Endothelial cell of umbilical vein (primary cell): ENCODE measurements at regions not wholly inside any gene's neighbourhood (a gene's known extent, or its start where the extent isn't known, plus 50 kb on each side); places are given as distances from the start of the nearest gene placed in this dataset.

ENCODE experiments used
- BruUV-seq: library from RNA; stranded (reverse); fragments of 400-500 nt; replicated peaks from 2 replicates; lab custom pipeline; 2021; lab: Mats Ljungman, UMichigan
- CTCF ChIA-PET: fragments of 300-600, 350-600 bp; sonication (Branson Sonifier 250); formaldehyde crosslinking; loops from one replicate; lab custom pipeline; 2021; ENCODE audit warnings: antibody characterized with exemption, inconsistent platforms; lab: Charles Lee
- POLR2A ChIA-PET: fragments of 300-600, 350-600 bp; sonication (Branson Sonifier 250); formaldehyde crosslinking; loops from one replicate; lab custom pipeline; 2021; ENCODE audit warnings: antibody characterized with exemption, inconsistent platforms; lab: Charles Lee
- DNase-seq: peaks from one replicate; pipeline ENCODE4 v3.0.0-alpha.2; 2011; ENCODE audit warnings: low read depth, low spot score
- FAIRE-seq: peaks from 2 replicates; lab custom pipeline; 2011; peaks lifted over from hg19 to GRCh38; lab: Jason Lieb, UNC
- H2AFZ ChIP-seq: 2 replicates; pipeline ENCODE4 v1.6.0; 2012; ENCODE audit warnings: low read depth, low read length, control low read depth, inconsistent platforms
- H3K27ac ChIP-seq: 2 replicates; pipeline ENCODE4 v1.5.1; 2011; ENCODE audit warnings: low read depth, mild to moderate bottlenecking, control low read depth, low read length, moderate library complexity; ENCODE audit not compliant: insufficient read depth
- H3K27me3 ChIP-seq, 2 experiments: 2 replicates each; pipeline versions ENCODE4 v1.6.0 to v1.6.1; 2011; ENCODE audit warnings: low read length in 2 of 2, mixed read lengths in 1 of 2; ENCODE audit not compliant: control insufficient read depth in 2 of 2, insufficient read depth in 2 of 2
- H3K36me3 ChIP-seq, 2 experiments: 2 replicates in 1 of 2; 3 replicates in 1 of 2; pipeline ENCODE4 v1.5.1; 2011; ENCODE audit warnings: low read length in 2 of 2, mild to moderate bottlenecking in 1 of 2, moderate library complexity in 1 of 2; ENCODE audit not compliant: control insufficient read depth in 2 of 2, insufficient read depth in 2 of 2; ENCODE audit errors: extremely low read depth in 1 of 2
- H3K4me1 ChIP-seq: 3 replicates; pipeline ENCODE4 v1.5.1; 2011; ENCODE audit warnings: mild to moderate bottlenecking, low read length; ENCODE audit not compliant: control insufficient read depth, insufficient read depth; ENCODE audit errors: extremely low read depth
- H3K4me2 ChIP-seq: 2 replicates; pipeline ENCODE4 v1.6.1; 2011; ENCODE audit warnings: low read length, control low read depth, mixed read lengths; ENCODE audit not compliant: insufficient read depth
- H3K4me3 ChIP-seq, 3 experiments: fragments of 200-600 bp in 1 of 3; sonication (generic), shearing (Covaris generic) in 1 of 3; replicated peaks in 1 of 3; 2 replicates each; pipeline ENCODE4 v1.5.1; 2011 to 2016; ENCODE audit warnings: control low read depth in 3 of 3, low read length in 3 of 3, mild to moderate bottlenecking in 2 of 3, inconsistent platforms in 1 of 3, low read depth in 1 of 3, moderate library complexity in 1 of 3; ENCODE audit not compliant: insufficient read depth in 1 of 3
- H3K79me2 ChIP-seq: 2 replicates; pipeline ENCODE4 v1.6.0; 2012; ENCODE audit warnings: low read length, inconsistent platforms; ENCODE audit not compliant: control insufficient read depth, insufficient read depth
- H3K9ac ChIP-seq: replicated peaks from 2 replicates; pipeline ENCODE3; 2011; ENCODE audit warnings: low read length, control low read depth; ENCODE audit not compliant: insufficient read depth; ENCODE audit errors: extremely low read depth
- H3K9me1 ChIP-seq: replicated peaks from 3 replicates; pipeline ENCODE4 v1.6.0; 2011; ENCODE audit warnings: mild to moderate bottlenecking, low read length; ENCODE audit not compliant: control insufficient read depth, insufficient read depth; ENCODE audit errors: extremely low read depth
- H3K9me3 ChIP-seq: replicated peaks from 2 replicates; pipeline ENCODE4 v1.5.1; 2012; ENCODE audit warnings: low read length, inconsistent platforms; ENCODE audit not compliant: control insufficient read depth, insufficient read depth
- H4K20me1 ChIP-seq: replicated peaks from 2 replicates; pipeline ENCODE3; 2011; ENCODE audit warnings: mild to moderate bottlenecking, low read length; ENCODE audit not compliant: control insufficient read depth, insufficient read depth; ENCODE audit errors: extremely low read depth
- CTCF ChIP-seq, 2 donors: IDR thresholded peaks; 1 replicate in 1 of 2; 2 replicates in 1 of 2; pipeline ENCODE4 v1.5.1; 2011; ENCODE audit warnings: low read length in 2 of 2, mild to moderate bottlenecking in 2 of 2, moderate library complexity in 2 of 2, control low read depth in 1 of 2, inconsistent platforms in 1 of 2, low read depth in 1 of 2; ENCODE audit not compliant: insufficient read depth in 1 of 2; ENCODE audit errors: extremely low read depth in 1 of 2
- EZH2 ChIP-seq: IDR thresholded peaks from 2 replicates; pipeline ENCODE4 v1.6.1; 2012; ENCODE audit warnings: borderline replicate concordance, low read depth, mild to moderate bottlenecking, moderate library complexity, low read length, inconsistent platforms; ENCODE audit not compliant: severe bottlenecking
- FOS ChIP-seq: IDR thresholded peaks from 2 replicates; pipeline ENCODE4 v1.6.1; 2011; ENCODE audit warnings: mild to moderate bottlenecking, low read length, moderate library complexity, borderline replicate concordance; ENCODE audit not compliant: insufficient read depth
- GATA2 ChIP-seq: IDR thresholded peaks from 2 replicates; pipeline ENCODE4 v1.7.0; 2011; ENCODE audit warnings: low read depth, mild to moderate bottlenecking, moderate library complexity, mixed read lengths, low read length; ENCODE audit not compliant: insufficient read length, insufficient read depth
- JUN ChIP-seq: IDR thresholded peaks from 2 replicates; pipeline ENCODE4 v1.6.1; 2011; ENCODE audit warnings: borderline replicate concordance, low read depth; ENCODE audit not compliant: insufficient read length, insufficient read depth
- MAX ChIP-seq: IDR thresholded peaks from 2 replicates; pipeline ENCODE4 v1.6.1; 2011; ENCODE audit not compliant: insufficient read depth, insufficient read length
- MYC ChIP-seq: IDR thresholded peaks from one replicate; pipeline ENCODE4 v1.6.1; 2011; ENCODE audit warnings: mild to moderate bottlenecking, low read depth, low read length
- POLR2A ChIP-seq: IDR thresholded peaks from 2 replicates; pipeline ENCODE4 v1.6.1; 2012; ENCODE audit warnings: low read depth, mild to moderate bottlenecking, control low read depth, low read length
- POLR2AphosphoS5 ChIP-seq: IDR thresholded peaks from 2 replicates; pipeline ENCODE4 v1.6.1; 2012; ENCODE audit warnings: low read depth, mild to moderate bottlenecking, control low read depth, low read length, moderate library complexity; ENCODE audit not compliant: insufficient read depth
- dilution Hi-C: fragments of 300-500 bp; cut with MboI; formaldehyde crosslinking; loops from one replicate; pipeline ENCODE4 v1.15.0; 2019; ENCODE audit warnings: low sequenced_read_pairs; ENCODE audit not compliant: extremely low pct_ligation_motif_present
- intact Hi-C: fragments of 100-400 bp; cut with micrococcal nuclease; formaldehyde crosslinking; loops from one replicate; pipeline ENCODE4 v1.10.0; 2022

GRCh38 chr4:71907071-71907470, 123.2 kb upstream of the GC start:
- H3K9ac ChIP-seq, result no peak overlapping the region
- H3K4me1 ChIP-seq, result no peaks in the 10 kb centered on the region
- no peak overlapping the region for H2AFZ ChIP-seq
- BruUV-seq, result no TSS peak
- DNase-seq (no peak), FAIRE-seq (no peak)
- intact Hi-C loops (no loop called here), dilution Hi-C loops (no loop called here)
- no peaks in the 10 kb centered on the region for H3K27me3 ChIP-seq
- no peak overlapping the region for H3K4me3 ChIP-seq
- POLR2A ChIA-PET, result no interaction called here
- H3K36me3 ChIP-seq, result no peaks in the 10 kb centered on the region
- no peaks in the 10 kb centered on the region for H3K79me2 ChIP-seq
- TF ChIP-seq POLR2A (no peak), GATA2 (no peak), MYC (no peak), MAX (no peak), POLR2AphosphoS5 (no peak), FOS (no peak), CTCF (IDR thresholded peaks at IDR 0.05; ENCODE audit: extremely low read depth in 1 of 2, insufficient read depth in 1 of 2, low read depth in 1 of 2, low read length in 2 of 2) (no peak), EZH2 (no peak), JUN (no peak)
- no peaks in the 10 kb centered on the region for H4K20me1 ChIP-seq
- CTCF ChIA-PET, result no interaction called here
- H3K27ac ChIP-seq, result no peak overlapping the region
- no peak overlapping the region for H3K4me2 ChIP-seq
- no peaks in the 10 kb centered on the region for H3K9me1 ChIP-seq
- no peaks in the 10 kb centered on the region for H3K9me3 ChIP-seq
